ENCODE measurements at regions not wholly inside any gene's neighbourhood (a gene's known extent, or its start where the extent isn't known, plus 50 kb on each side); places are given as distances from the start of the nearest gene placed in this dataset.

- TF ChIP-seq CTCF (IDR thresholded peaks at IDR 0.05; ENCODE audit: insufficient read depth, low read length, poor library complexity, severe bottlenecking) (no peak), EZH2phosphoT487 (conservative IDR thresholded peaks at IDR 0.05; ENCODE audit: low read length) (no peak)
These were observed 168.8 kb downstream of the RWDD3 start for GRCh38 chr1:95402780-95403179.
